HL-60 (cell line): ENCODE measurements at regions not wholly inside any gene's neighbourhood (a gene's known extent, or its start where the extent isn't known, plus 50 kb on each side); places are given as distances from the start of the nearest gene placed in this dataset.

ENCODE experiments used
- GABPA ChIP-seq: IDR thresholded peaks from 2 replicates; pipeline ENCODE4 v1.6.1; 2012; ENCODE audit warnings: low read depth
- POLR2AphosphoS5 ChIP-seq: IDR thresholded peaks from 2 replicates; pipeline ENCODE4 v1.6.1; 2012; ENCODE audit warnings: low read depth
- SPI1 ChIP-seq: IDR thresholded peaks from 2 replicates; pipeline ENCODE4 v1.6.1; 2012; ENCODE audit warnings: low read depth, mild to moderate bottlenecking, borderline replicate concordance
- TF ChIP-seq, protein P1 (sequence below): IDR thresholded peaks from one replicate; pipeline ENCODE4 v1.5.1; 2011; ENCODE audit warnings: low read length, control low read depth, inconsistent platforms; ENCODE audit not compliant: insufficient read depth
- TF ChIP-seq, protein P2 (sequence below): IDR thresholded peaks from 2 replicates; pipeline ENCODE4 v1.6.1; 2012; ENCODE audit warnings: low read depth; ENCODE audit not compliant: insufficient replicate concordance

DNA sequence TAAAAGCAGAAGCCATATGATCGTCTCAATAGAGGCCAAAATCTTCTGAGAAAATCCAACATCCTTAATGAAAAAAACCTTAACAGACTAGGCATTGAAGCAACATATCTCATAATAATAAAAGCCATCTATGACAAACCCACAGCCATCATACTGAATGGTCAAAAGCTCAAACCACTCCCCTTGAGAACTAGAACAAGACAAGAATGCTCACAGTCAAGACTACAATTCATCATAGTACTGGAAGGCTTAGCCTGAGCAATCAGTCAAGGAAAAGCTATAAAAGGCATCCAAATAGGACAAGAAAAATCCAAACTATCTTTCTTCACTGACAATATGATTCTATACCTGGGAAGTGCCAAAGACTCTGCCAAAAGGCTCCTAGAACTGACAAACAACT is 2668.2 kb upstream of the PCDH20 start:
- TF ChIP-seq, protein P1, sequence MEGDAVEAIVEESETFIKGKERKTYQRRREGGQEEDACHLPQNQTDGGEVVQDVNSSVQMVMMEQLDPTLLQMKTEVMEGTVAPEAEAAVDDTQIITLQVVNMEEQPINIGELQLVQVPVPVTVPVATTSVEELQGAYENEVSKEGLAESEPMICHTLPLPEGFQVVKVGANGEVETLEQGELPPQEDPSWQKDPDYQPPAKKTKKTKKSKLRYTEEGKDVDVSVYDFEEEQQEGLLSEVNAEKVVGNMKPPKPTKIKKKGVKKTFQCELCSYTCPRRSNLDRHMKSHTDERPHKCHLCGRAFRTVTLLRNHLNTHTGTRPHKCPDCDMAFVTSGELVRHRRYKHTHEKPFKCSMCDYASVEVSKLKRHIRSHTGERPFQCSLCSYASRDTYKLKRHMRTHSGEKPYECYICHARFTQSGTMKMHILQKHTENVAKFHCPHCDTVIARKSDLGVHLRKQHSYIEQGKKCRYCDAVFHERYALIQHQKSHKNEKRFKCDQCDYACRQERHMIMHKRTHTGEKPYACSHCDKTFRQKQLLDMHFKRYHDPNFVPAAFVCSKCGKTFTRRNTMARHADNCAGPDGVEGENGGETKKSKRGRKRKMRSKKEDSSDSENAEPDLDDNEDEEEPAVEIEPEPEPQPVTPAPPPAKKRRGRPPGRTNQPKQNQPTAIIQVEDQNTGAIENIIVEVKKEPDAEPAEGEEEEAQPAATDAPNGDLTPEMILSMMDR = no peak
- TF ChIP-seq SPI1 = no peak
- TF ChIP-seq POLR2AphosphoS5 = no peak
- TF ChIP-seq, protein P2, sequence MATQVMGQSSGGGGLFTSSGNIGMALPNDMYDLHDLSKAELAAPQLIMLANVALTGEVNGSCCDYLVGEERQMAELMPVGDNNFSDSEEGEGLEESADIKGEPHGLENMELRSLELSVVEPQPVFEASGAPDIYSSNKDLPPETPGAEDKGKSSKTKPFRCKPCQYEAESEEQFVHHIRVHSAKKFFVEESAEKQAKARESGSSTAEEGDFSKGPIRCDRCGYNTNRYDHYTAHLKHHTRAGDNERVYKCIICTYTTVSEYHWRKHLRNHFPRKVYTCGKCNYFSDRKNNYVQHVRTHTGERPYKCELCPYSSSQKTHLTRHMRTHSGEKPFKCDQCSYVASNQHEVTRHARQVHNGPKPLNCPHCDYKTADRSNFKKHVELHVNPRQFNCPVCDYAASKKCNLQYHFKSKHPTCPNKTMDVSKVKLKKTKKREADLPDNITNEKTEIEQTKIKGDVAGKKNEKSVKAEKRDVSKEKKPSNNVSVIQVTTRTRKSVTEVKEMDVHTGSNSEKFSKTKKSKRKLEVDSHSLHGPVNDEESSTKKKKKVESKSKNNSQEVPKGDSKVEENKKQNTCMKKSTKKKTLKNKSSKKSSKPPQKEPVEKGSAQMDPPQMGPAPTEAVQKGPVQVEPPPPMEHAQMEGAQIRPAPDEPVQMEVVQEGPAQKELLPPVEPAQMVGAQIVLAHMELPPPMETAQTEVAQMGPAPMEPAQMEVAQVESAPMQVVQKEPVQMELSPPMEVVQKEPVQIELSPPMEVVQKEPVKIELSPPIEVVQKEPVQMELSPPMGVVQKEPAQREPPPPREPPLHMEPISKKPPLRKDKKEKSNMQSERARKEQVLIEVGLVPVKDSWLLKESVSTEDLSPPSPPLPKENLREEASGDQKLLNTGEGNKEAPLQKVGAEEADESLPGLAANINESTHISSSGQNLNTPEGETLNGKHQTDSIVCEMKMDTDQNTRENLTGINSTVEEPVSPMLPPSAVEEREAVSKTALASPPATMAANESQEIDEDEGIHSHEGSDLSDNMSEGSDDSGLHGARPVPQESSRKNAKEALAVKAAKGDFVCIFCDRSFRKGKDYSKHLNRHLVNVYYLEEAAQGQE = no peak
- TF ChIP-seq GABPA = no peak
